NB4 (cell line): ENCODE measurements at regions not wholly inside any gene's neighbourhood (a gene's known extent, or its start where the extent isn't known, plus 50 kb on each side); places are given as distances from the start of the nearest gene placed in this dataset.

Experiments used
- DNase-seq: peaks from one replicate; pipeline ENCODE4 v3.0.0; 2010; ENCODE audit warnings: low read depth
- H3K4me3 ChIP-seq: one replicate; pipeline ENCODE4 v1.5.1; 2011; ENCODE audit warnings: mild to moderate bottlenecking, low read depth, low read length, moderate library complexity
- CTCF ChIP-seq: IDR thresholded peaks from one replicate; pipeline ENCODE4 v1.5.1; 2012; ENCODE audit warnings: low read depth, low read length
- MAX ChIP-seq: IDR thresholded peaks from 2 replicates; pipeline ENCODE4 v1.6.1; 2011; ENCODE audit warnings: low read depth, low read length
- MYC ChIP-seq: IDR thresholded peaks from 2 replicates; pipeline ENCODE4 v1.6.1; 2011; ENCODE audit warnings: low read depth, low read length
- POLR2A ChIP-seq: IDR thresholded peaks from 2 replicates; pipeline ENCODE4 v1.6.1; 2011; ENCODE audit warnings: mild to moderate bottlenecking; ENCODE audit not compliant: insufficient read length; ENCODE audit errors: extremely low read depth

GRCh38 chr7:22607180-22607579 is 107.2 kb upstream of the STEAP1B start:
- TF ChIP-seq CTCF, result no peak
- no peak for TF ChIP-seq MAX
- TF ChIP-seq MYC, result no peak
- TF ChIP-seq POLR2A, result no peak
- no peak overlapping the region for H3K4me3 ChIP-seq
- DNase-seq, result no peak

GRCh38 chr7:22604246-22604645 is 104.3 kb upstream of the STEAP1B start:
- H3K4me3 ChIP-seq, result no peak overlapping the region
- DNase-seq, result no peak
- TF ChIP-seq MAX (no peak), CTCF (no peak)

GRCh38 chr7:22601812-22602565 is 102.0 kb upstream of the STEAP1B start:
- no peak for DNase-seq
- TF ChIP-seq MYC (no peak), MAX (no peak), CTCF (no peak), POLR2A (no peak)
- no peak overlapping the region for H3K4me3 ChIP-seq

- no peak overlapping the region for H3K4me3 ChIP-seq
- DNase-seq, result no peak
- no peak for TF ChIP-seq POLR2A
- TF ChIP-seq CTCF, result no peak
- no peak for TF ChIP-seq MYC
- TF ChIP-seq MAX, result no peak
Observed at GRCh38 chr7:22601408-22601807, 101.4 kb upstream of the STEAP1B start.

GRCh38 chr7:22601003-22601402 is 101.0 kb upstream of the STEAP1B start:
- TF ChIP-seq MYC, result no peak
- H3K4me3 ChIP-seq, result no peak overlapping the region
- no peak for DNase-seq

GRCh38 chr7:22598318-22598920 is 98.4 kb upstream of the STEAP1B start:
- H3K4me3 ChIP-seq, result no peak overlapping the region
- no peak for DNase-seq
- TF ChIP-seq MYC (no peak), MAX (no peak), POLR2A (no peak), CTCF (no peak)
